NCI-H526 treated with DMSO at 0.1 percent for 48 hours (cell line): ENCODE measurements at regions not wholly inside any gene's neighbourhood (a gene's known extent, or its start where the extent isn't known, plus 50 kb on each side); places are given as distances from the start of the nearest gene placed in this dataset.
"Not testable (repeated sequence)": the region's sequence is repeated elsewhere in the genome, so short reads cannot be mapped to it uniquely, and the experiment has no call there.

Source experiments
- DNase-seq: peaks from one replicate; lab custom pipeline; 2025; lab: John Stamatoyannopoulos, UW

DNA sequence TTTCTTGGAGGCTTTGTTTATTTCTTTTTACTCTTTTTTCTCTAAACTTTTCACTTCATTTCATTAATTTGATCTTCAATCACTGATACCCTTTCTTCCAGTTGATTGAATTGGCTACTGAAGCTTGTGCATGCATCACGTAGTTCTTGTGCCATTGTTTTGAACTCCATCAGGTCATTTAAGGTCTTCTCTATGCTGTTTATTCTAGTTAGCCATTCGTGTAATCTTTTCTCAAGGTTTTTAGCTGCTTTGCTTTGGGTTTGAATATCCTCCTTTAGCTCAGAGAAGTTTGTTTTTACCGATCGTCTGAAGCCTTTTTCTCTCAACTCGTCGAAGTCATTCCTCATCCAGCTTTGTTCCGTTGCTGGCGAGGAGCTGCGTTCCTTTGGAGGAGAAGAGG lies 189.9 kb downstream of the TTC6 start:
- not testable (repeated sequence) for DNase-seq

DNA sequence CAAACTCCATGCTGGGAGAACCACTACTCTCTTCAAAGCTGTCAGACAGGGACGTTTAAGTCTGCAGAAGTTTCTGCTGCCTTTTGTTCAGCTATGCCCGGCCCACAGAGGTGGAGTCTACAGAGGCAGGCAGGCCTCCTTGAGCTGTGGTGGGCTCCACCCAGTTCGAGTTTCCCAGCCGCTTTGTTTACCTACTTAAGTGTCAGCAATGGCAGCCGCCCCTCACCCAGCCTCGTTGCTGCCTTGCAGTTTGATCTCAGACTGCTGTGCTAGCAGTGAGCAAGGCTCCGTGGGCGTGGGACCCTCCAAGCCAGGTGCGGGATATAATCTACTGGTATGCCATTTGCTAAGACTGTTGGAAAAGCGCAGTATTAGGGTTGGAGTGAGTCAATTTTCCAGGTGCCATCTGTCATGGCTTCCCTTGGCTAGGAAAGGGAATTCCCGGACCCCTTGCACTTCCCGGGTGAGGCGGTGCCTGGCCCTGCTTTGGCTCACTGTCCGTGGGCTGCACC lies 190.7 kb downstream of the TTC6 start:
- DNase-seq = not testable (repeated sequence)

DNA sequence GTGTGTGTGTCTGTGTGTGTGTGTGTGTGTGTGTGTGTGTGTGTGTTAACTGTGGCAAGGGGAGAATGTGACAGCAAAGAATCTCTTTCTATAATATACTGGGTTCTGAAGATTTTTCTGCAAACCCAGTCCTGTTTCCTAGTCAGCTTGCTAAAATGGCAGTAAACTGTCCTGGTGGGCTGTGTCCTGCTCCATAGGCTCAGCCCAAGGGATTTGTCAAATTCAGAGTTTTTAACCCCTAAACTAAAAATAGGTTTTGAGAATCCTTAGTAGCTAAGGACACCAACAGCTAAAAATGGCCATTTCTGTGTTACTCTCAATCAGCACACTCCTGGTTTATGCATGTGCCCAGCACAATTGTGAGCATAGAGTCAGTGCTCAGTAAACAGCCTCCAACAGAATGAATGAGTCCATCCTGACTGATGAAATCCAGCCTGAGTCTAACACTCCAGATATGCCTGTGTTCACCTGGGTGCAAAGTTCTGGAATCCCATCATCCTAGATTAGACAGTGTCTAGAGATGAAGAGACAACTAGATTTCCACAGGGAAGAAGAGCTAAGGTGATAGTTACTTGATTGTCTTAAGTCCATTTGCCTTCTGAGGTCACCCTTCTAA lies 192.6 kb downstream of the TTC6 start:
- DNase-seq = no peak

DNA sequence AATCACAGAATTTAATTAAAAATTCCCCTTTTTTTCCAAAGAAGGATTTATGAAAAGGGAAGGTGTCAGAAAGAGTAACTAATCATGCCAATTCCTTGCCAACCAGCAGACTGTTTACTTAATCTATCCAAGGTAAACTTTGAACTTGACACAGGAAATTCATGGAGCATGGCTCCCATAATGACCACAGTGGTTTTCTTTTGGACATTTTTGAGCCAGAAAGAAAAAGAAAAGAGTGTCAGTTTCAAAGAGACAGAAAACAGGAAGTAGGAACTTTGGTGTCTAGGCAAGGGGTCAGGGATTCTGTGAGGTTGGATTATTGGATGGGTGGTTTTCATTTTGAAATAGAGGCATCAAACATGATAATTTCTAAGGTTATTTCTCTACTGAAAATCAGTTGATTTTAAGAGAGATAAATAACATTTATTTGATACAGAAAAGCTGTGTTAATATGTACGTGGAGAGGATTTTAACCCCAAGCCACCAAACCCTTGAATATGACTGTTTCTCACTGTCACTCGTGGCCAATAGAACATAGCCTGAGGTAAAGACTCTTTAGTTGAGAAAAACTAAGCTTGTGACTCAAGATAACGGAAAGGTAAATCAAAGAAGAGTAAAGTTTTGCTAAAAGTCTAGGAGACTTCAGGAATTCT lies 196.1 kb downstream of the TTC6 start:
- no peak for DNase-seq

DNA sequence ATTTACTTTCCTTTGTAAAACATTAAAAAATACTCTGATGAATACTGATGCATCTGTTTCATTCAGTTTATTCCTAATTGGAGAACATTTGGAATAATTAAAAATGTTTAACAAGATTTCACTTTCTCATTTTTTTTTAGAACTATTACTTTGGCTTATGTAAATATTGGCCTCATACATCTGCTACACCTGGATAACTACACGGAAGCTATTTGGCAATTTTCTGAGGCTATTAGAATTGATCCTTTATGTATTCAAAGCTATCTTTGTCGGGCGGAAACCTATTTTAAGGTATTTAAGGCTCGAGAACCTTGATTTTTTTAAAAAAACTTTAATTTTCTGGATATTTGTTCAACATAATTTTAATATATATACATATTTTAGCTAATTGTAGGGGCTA lies 196.7 kb downstream of the TTC6 start:
- no peak for DNase-seq

DNA sequence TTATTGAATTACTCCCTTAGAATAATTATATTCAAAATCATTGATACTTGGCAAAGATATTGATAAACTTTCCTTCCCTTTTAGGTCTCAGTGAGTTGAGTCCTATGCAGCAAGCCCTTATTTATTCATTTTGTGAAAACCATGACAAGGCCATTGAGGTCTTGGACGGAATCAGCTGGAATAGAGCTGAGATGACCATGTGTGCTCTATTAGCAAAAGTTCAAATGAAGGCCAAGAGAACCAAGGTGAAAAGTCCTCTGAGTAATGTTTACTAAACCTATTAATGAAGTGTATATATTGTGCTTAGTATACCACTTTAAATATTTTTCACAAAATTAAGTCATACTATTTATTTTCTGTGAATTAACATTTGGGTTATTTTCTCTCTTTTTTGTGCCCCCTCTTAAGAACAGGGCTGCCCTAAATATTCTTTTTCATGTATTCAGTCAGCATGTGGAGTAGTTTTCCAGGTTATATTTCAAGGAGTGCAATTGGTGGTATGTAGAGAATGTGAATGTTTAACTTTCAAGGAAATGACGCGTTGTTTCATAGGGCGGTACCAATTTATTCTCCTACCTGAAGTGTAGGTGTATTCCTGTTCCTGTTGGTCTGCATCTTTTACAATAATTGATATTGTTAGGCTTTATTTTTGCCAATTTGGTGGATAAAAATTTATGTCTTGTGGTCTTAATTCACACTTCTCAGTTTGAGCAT lies 201.4 kb downstream of the TTC6 start:
- DNase-seq = no peak

DNA sequence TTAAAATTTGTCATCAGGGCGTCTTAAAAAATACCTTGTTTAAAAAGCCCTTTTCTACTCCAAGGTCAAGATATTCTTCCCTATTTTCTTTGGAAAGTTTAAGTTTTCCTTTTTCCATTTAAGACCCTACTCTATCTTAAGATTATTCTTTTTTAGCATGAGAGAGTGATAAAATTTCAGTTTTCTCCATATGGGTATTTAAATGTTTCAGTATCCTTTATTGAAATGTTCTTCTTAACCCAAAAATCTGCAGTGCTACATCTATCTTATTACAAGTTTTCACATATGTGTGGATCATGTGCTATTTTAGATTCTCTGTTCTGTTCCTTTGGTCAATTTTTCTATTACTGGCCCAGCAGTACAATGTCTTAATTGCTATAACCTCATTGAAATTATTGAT lies 202.2 kb downstream of the TTC6 start:
- DNase-seq = no peak

DNA sequence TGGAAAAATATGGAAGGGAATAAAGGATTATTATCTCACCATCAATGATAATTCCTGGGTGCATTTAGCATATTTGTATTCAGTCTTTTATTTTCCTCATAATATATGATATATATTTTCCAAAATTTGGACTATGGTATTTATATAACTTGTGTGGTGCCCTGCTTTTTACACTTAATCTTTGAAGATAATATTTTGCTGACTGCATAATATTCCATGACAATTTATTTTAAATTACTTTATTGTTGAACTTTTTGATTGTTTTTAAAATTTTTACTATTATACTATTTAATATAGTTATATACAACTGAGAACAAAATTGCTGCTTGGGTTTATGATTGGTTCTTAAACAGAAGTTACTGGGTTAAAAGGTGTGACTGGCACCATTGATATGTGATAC lies 212.3 kb downstream of the TTC6 start:
- DNase-seq = no peak

DNA sequence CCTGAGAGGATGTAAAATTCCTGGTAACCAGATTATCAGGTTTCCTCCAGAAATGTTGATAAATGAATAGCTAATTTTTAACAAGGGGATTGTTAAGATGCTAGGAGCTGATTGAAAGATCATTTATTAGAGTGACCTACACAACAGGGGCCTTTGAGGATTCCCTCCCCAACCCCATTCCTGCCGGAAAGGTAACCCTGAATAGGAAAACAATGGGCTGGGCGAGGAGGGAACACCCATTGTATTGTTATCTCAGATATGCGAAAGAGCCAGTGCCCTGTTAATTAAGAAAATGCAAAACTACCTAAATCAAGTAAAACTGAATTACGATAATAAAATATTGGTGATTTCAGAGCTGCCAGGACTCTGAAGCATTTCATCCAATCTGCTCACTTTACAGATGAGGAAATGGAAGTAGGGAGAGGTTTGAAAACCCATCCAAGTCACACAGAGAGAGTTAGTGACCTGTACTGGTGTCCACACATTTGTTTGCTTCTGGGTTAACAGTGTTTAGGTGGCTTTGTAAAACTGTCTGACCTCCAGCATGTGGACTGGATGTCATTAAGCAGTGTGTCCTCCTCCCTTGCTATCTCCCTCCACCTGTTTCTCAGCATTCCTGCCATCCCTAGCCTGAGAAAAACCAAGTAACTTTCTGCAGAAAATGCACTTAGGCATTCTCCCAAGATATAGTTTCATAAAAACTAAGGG lies 214.8 kb downstream of the TTC6 start:
- DNase-seq = no peak

DNA sequence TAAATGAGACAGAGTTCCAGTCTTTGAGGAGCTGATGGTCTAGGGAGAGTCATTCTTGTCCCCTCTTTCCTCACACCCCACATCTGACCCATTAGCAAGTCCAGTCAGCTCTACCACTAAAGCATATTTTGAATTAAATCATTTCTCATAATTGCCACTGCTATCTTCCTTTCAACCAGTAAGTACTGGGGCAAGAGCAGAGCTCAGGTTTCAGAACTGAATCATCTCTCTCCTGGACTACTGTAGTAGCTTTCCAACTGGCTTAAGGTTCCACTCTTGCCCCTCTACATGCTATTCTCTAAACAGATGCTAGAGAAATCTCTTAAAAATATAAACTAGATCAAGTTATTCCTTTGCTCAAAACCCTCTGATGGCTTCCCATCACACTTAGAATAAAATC lies 218.3 kb downstream of the TTC6 start:
- DNase-seq = no peak

DNA sequence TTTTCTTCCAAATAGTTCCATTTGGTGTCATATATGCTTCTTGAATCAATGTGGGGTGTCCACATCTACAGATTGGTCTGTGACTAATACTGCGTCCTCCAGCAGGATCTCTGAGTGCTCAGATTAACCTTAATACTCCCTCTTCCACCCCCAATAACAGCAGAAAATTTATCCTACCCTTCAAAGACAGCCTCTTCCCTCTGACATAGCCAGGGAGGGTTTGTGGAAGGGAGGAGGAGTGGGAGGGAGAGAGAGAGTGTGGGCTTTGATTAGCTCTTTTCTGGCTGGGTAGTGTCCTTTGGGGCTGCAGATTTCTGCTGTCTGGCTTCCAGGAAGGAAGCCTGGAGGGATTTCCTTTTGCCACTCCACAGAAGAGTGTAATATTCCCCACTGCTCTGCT lies 220.7 kb downstream of the TTC6 start:
- DNase-seq = no peak

DNA sequence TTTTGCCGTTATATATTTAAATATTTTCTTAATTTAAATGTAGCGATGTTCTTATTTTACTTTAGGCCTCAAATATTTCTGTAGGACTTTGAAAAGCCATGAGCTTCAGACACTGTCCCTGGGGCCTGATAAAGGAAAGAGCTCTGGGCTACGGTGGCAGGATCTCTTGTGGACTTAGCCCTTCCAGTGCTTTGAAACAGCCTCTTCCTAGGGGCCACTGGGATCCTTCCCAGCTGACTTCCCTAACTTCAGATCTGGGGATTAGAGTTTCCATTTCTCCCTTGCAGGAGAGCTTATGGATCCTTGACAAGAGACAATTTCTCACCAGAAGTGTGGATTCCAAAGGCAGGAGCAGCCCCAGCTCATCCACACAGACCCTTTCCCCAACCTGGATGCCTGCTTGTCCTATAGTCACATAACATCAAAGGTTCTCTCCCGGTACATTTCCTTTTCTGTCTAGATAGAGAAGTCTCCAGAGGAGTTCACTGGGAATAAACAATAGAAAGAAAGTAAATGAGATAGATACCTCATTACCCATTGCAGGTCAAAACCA lies 221.4 kb downstream of the TTC6 start:
- peak; percentile 19 for DNase-seq

DNA sequence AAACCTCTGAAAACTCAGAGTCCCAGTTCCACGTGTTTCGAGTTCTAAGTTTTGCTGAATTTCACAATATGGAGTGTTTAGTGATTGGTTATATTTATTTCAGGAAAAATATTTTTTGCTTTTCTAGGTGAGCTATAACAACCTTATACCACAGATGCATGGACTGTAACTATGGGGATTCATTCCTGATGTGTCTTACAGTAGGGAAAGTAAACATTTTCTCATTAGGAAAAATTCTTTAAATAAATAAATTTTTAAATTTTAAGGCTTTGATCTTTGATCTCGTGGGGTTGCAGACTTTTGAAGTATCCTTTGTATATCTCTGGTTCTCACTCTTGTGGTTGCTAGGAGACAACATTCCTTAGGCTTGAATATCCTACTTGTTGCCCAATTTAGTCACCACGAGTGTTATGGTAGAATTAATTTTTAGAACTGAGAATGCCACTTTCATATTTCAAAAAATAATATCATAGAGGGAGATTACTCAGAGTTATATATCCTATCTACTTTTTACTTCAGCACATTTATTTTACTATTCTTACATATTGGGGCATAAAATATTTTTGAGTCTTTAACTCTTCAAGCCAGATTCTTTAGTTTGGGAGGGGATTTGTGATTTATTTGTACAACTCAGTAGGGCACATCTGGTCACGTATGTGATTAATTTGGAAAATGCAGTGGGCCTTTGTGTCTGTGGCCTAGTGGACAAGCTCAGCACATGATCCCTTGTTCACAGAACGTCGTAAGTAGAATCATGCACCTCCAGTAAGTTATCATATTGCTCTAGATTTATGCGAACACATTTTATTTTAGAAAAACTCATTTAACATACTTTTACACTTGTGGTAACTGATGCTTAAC lies 224.0 kb downstream of the TTC6 start:
- no peak for DNase-seq

DNA sequence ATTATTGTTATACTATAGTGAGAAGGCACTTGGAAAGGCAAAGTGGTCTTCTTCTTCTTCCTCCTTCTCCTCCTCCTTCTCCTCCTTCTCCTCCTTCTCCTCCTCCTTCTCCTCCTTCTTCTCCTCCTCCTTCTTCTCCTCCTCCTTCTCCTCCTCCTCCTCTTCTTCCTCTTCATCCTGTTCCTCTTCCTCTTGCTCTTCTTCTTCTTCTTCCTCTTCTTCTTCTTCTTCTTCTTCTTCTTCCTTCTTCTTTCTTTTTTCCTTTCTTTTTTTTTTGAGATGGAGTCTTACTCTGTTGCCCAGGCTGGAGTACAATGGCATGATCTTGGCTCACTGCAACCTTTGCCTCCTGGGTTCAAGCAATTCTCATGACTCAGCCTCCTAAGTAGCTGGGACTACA lies 225.4 kb downstream of the TTC6 start:
- not testable (repeated sequence) for DNase-seq

DNA sequence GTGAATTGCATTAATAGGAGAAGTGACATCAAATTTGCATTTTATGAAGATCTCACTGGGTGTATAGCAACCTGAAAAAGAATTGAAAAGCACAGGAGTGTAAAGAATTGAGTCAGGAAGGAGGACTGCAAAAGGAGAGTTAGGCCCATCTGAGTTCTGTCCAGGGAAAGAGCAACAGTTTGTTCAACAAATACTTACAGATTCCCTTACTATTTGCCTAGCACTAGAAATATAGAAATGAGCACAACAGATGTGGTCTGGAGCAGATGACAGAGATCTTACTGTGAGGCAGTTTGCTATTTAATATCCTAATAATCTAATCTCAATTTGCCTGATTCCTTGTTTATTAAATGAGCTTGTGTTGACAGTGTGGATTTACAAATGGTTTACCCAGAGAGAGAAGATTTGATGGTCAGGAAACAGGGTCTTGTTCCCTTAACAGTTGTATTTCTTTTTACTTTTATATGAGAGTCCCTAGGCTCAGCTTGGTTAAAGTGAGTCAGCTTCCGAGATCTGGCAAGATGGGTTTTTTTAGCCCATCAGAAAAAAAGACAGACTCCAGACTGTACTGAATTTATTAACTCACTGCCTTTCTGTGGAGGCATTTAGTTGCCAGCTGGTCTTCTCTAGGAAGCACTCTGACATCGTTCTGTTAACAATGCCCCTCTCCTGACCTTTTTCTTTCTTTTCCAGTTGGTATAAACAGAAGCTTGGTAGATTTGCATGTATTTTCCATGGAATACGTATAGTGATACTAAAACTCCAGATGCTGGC lies 229.7 kb downstream of the TTC6 start:
- peak; percentile 51 for DNase-seq

DNA sequence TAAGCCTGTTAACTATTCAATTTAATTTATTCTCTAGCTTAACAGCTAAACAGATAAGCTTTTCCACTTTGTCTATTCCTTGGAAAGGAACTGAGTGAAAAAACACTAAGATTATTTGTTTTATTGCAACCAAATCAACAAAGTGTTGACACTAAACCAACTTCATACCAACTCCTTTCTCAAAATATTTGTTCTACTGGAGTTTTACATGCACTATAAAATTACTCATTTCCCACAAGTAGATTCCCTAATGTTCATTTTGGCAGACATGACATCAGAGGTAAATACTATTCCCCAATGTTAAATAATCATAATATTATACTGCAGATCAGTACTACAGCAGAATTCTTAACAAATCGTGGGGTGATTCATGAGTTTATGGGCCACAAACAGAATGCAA lies 231.4 kb downstream of the TTC6 start:
- DNase-seq = no peak

DNA sequence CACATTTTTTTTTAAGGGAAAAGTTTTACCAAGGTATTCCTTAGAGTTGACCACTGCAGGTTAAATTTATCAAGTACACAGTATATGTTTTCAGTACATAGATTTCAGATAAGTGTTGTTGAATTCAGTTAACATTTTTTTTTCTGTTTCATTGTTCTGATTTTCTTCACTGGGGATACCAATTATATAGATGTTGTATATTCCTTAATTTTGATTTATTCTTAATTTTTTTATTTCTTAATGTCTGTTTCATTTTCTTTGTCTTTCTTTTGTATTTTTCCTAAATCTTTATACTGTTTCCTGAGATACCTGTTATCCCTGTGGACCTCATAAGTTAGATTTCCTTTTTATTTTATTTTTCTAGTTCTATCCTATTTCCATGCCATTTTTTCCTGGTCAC lies 234.8 kb downstream of the TTC6 start:
- DNase-seq = no peak

DNA sequence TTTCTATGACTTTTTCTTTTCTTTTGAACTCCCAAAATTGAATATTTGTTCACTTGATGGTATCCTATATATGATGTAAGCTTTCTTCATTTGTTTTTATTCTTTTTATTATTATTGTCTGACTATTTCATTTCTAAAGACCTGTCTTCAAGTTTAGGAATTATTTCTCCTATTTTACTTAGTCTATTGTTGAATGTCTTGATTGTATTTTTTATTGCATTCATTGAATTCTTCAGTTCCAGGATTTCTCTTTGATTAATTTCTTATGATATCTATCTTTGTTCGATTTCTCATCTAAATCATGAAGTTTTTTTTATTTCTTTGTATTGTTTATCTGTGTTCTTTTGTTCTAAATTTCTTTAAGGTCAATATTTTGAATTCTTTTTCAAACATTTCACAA lies 238.8 kb downstream of the TTC6 start:
- DNase-seq = no peak

DNA sequence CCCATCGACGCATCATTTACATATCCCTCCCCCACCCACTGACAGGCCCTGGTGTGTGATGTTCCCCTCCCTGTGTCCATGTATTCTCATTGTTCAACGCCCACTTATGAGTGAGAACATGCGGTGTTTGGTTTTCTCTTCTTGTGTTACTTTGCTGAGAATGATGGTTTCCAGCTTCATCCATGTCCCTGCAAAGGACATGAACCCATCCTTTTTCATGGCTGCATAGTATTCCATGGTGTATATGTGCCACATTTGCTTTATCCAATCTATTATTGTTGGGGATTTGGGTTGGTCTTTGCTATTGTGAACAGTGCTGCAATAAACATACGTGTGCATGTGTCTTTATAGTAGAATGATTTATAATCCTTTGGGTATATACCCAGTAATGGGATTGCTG lies 243.3 kb downstream of the TTC6 start:
- not testable (repeated sequence) for DNase-seq

DNA sequence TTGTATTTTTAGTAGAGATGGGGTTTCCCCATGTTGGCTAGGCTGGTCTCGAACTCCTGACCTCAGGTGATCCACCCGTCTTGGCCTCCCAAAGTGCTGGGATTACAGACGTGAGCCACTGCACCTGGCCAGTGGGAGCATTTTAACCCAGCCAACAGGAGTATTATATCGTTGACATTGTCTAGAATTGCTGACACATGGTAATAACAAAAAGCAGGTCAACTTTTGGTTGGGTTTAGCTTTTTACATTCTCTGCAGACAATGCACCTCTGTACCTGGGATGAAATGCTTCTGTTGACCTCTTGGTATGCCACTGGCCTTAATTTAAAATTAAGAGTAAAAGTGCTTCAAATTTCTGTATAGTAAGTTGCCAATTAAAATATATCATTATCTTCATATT lies 245.6 kb downstream of the TTC6 start:
- DNase-seq = not testable (repeated sequence)

DNA sequence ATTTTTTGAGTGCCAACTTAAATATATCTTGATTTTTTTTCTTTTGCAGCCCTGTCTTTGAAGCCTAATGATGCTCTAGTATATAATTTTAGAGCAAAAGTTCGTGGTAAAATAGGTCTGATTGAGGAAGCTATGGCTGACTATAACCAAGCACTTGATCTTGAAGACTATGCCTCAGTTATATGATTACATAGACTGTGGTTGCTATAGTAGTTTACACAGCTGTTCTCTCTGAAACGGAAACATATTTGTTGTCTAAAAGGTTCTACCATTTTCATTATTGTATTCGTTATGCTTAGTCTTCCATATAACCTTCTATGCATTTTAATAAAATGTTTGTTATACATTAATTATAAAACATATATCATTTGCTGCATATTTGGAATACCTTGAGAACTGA lies 246.7 kb downstream of the TTC6 start:
- no peak for DNase-seq
